ENCODE measurements at regions not wholly inside any gene's neighbourhood (a gene's known extent, or its start where the extent isn't known, plus 50 kb on each side); places are given as distances from the start of the nearest gene placed in this dataset.
"Not testable (repeated sequence)": the region's sequence is repeated elsewhere in the genome, so short reads cannot be mapped to it uniquely, and the experiment has no call there.

GRCh38 chr9:81073821-81074220 lies 615.5 kb downstream of the TLE1 start:
- no peak for DNase-seq (ENCODE audit: low read depth)
- H3K4me3 ChIP-seq (replicated peaks; ENCODE audit: low read depth, low read length), result no peak overlapping the region
- TF ChIP-seq CTCF (IDR thresholded peaks at IDR 0.05; ENCODE audit: low read length, missing control alignments), result no peak

GRCh38 chr9:81072758-81073157 lies 616.6 kb downstream of the TLE1 start:
- no peak for TF ChIP-seq CTCF (IDR thresholded peaks at IDR 0.05; ENCODE audit: low read length, missing control alignments)
- DNase-seq (ENCODE audit: low read depth), result no peak
- no peak overlapping the region for H3K4me3 ChIP-seq (replicated peaks; ENCODE audit: low read depth, low read length)

GRCh38 chr9:81071108-81071507 lies 618.2 kb downstream of the TLE1 start:
- TF ChIP-seq CTCF (IDR thresholded peaks at IDR 0.05; ENCODE audit: low read length, missing control alignments), result no peak
- no peak overlapping the region for H3K4me3 ChIP-seq (replicated peaks; ENCODE audit: low read depth, low read length)
- no peak for DNase-seq (ENCODE audit: low read depth)

GRCh38 chr9:81070689-81071088 lies 618.7 kb downstream of the TLE1 start:
- DNase-seq (ENCODE audit: low read depth), result no peak
- no peak overlapping the region for H3K4me3 ChIP-seq (replicated peaks; ENCODE audit: low read depth, low read length)
- no peak for TF ChIP-seq CTCF (IDR thresholded peaks at IDR 0.05; ENCODE audit: low read length, missing control alignments)

GRCh38 chr9:81069923-81070322 lies 619.4 kb downstream of the TLE1 start:
- H3K4me3 ChIP-seq (replicated peaks; ENCODE audit: low read depth, low read length), result no peak overlapping the region
- no peak for TF ChIP-seq CTCF (IDR thresholded peaks at IDR 0.05; ENCODE audit: low read length, missing control alignments)
- DNase-seq (ENCODE audit: low read depth), result no peak

- DNase-seq (ENCODE audit: low read depth), result no peak
- H3K4me3 ChIP-seq (replicated peaks; ENCODE audit: low read depth, low read length), result no peak overlapping the region
- TF ChIP-seq CTCF (IDR thresholded peaks at IDR 0.05; ENCODE audit: low read length, missing control alignments), result no peak
These were observed 620.1 kb downstream of the TLE1 start for GRCh38 chr9:81069038-81069795.

GRCh38 chr9:81062995-81063394 lies 626.4 kb downstream of the TLE1 start:
- not testable (repeated sequence) for H3K4me3 ChIP-seq (replicated peaks; ENCODE audit: low read depth, low read length); DNase-seq (ENCODE audit: low read depth)

Measured in fibroblast of pulmonary artery (primary cell).